NCI-H82 treated with DMSO at 0.1 percent for 48 hours (cell line): ENCODE measurements at regions not wholly inside any gene's neighbourhood (a gene's known extent, or its start where the extent isn't known, plus 50 kb on each side); places are given as distances from the start of the nearest gene placed in this dataset.

Experiments used
- DNase-seq: peaks from one replicate; lab custom pipeline; 2025; ENCODE audit not compliant: unreplicated experiment; lab: John Stamatoyannopoulos, UW

- DNase-seq, result no peak
Measured at GRCh38 chr3:182244222-182244971, 532.7 kb downstream of the SOX2 start.

- DNase-seq, result no peak
Measured at GRCh38 chr3:182245059-182245458, 533.3 kb downstream of the SOX2 start.

- DNase-seq, result no peak
Measured at GRCh38 chr3:182246870-182247269, 535.1 kb downstream of the SOX2 start.

GRCh38 chr3:182248349-182248880, 536.7 kb downstream of the SOX2 start:
- no peak for DNase-seq

GRCh38 chr3:182252802-182253201, 540.5 kb upstream of the ATP11B start:
- no peak for DNase-seq

GRCh38 chr3:182255158-182255557, 538.1 kb upstream of the ATP11B start:
- DNase-seq, result no peak

- DNase-seq, result no peak
Measured at GRCh38 chr3:182257361-182257760, 535.9 kb upstream of the ATP11B start.

GRCh38 chr3:182258538-182259177, 534.6 kb upstream of the ATP11B start:
- DNase-seq, result no peak

- DNase-seq, result no peak
Measured at GRCh38 chr3:182259579-182259978, 533.7 kb upstream of the ATP11B start.

GRCh38 chr3:182261041-182261440, 532.3 kb upstream of the ATP11B start:
- no peak for DNase-seq

GRCh38 chr3:182268711-182269110, 524.6 kb upstream of the ATP11B start:
- DNase-seq, result no peak

- no peak for DNase-seq
Measured at GRCh38 chr3:182276512-182276911, 516.8 kb upstream of the ATP11B start.

- DNase-seq, result no peak
Measured at GRCh38 chr3:182284793-182285192, 508.5 kb upstream of the ATP11B start.

- DNase-seq, result no peak
Measured at GRCh38 chr3:182292591-182292990, 500.7 kb upstream of the ATP11B start.

- DNase-seq, result no peak
Measured at GRCh38 chr3:182294256-182294655, 499.0 kb upstream of the ATP11B start.

GRCh38 chr3:182294696-182295095, 498.6 kb upstream of the ATP11B start:
- no peak for DNase-seq

GRCh38 chr3:182300266-182300665, 493.0 kb upstream of the ATP11B start:
- no peak for DNase-seq

- DNase-seq, result no peak
Measured at GRCh38 chr3:182303169-182303568, 490.1 kb upstream of the ATP11B start.

- no peak for DNase-seq
Measured at GRCh38 chr3:182305881-182306665, 487.2 kb upstream of the ATP11B start.

- DNase-seq, result no peak
Measured at GRCh38 chr3:182308328-182308727, 485.0 kb upstream of the ATP11B start.

GRCh38 chr3:182309120-182309519, 484.2 kb upstream of the ATP11B start:
- no peak for DNase-seq

- no peak for DNase-seq
Measured at GRCh38 chr3:182315313-182315712, 478.0 kb upstream of the ATP11B start.
